H9 (cell line): ENCODE measurements at regions not wholly inside any gene's neighbourhood (a gene's known extent, or its start where the extent isn't known, plus 50 kb on each side); places are given as distances from the start of the nearest gene placed in this dataset.

ENCODE experiments used
- DNase-seq: peaks from one replicate; pipeline ENCODE4 v3.0.0-alpha.2; 2017
- H2AFZ ChIP-seq: one replicate; pipeline ENCODE4 v1.6.1; 2013; ENCODE audit warnings: mild to moderate bottlenecking, low read length, control low read depth, moderate library complexity
- H2AK5ac ChIP-seq: 2 replicates; pipeline ENCODE4 v1.6.1; 2013; ENCODE audit warnings: low read length, control low read depth, mixed read lengths; ENCODE audit not compliant: insufficient read length
- H2BK120ac ChIP-seq: one replicate; pipeline ENCODE4 v1.6.1; 2013; ENCODE audit warnings: low read depth, mild to moderate bottlenecking, low read length, control low read depth, inconsistent platforms; ENCODE audit not compliant: poor library complexity, severe bottlenecking
- H2BK12ac ChIP-seq: 2 replicates; pipeline ENCODE4 v1.6.1; 2013; ENCODE audit warnings: low read length, control low read depth, mixed read lengths, low read depth; ENCODE audit not compliant: insufficient read length
- H2BK15ac ChIP-seq: 2 replicates; pipeline ENCODE4 v1.6.1; 2013; ENCODE audit warnings: low read depth, low read length, control low read depth
- H2BK20ac ChIP-seq: one replicate; pipeline ENCODE4 v1.6.1; 2013; ENCODE audit warnings: low read depth, mild to moderate bottlenecking, low read length, control low read depth, inconsistent platforms; ENCODE audit not compliant: poor library complexity, severe bottlenecking
- H2BK5ac ChIP-seq: 2 replicates; pipeline ENCODE4 v1.6.1; 2013; ENCODE audit warnings: low read length, control low read depth, mixed read lengths; ENCODE audit not compliant: insufficient read length
- H3K14ac ChIP-seq: 2 replicates; pipeline ENCODE4 v1.6.1; 2013; ENCODE audit warnings: low read length, control low read depth; ENCODE audit not compliant: insufficient read depth
- H3K18ac ChIP-seq: 2 replicates; pipeline ENCODE4 v1.6.1; 2013; ENCODE audit warnings: low read depth, mild to moderate bottlenecking, mixed read lengths, low read length, control low read depth; ENCODE audit not compliant: insufficient read length
- H3K23ac ChIP-seq: 2 replicates; pipeline ENCODE4 v1.6.1; 2013; ENCODE audit warnings: low read length, control low read depth, mixed read lengths, low read depth; ENCODE audit not compliant: insufficient read length
- H3K23me2 ChIP-seq: 2 replicates; pipeline ENCODE4 v1.6.1; 2013; ENCODE audit warnings: low read depth, mild to moderate bottlenecking, mixed read lengths, low read length, control low read depth; ENCODE audit not compliant: insufficient read length, poor library complexity, severe bottlenecking
- H3K27ac ChIP-seq: 2 replicates; pipeline ENCODE4 v1.5.1; 2013; ENCODE audit warnings: low read length, control low read depth, mixed read lengths, low read depth; ENCODE audit not compliant: insufficient read length
- H3K27me3 ChIP-seq: 2 replicates; pipeline ENCODE4 v1.6.1; 2013; ENCODE audit warnings: low read length, control low read depth, inconsistent platforms; ENCODE audit not compliant: insufficient read depth
- H3K4ac ChIP-seq: 2 replicates; pipeline ENCODE4 v1.6.1; 2013; ENCODE audit warnings: low read depth, mild to moderate bottlenecking, control low read depth, inconsistent platforms, low read length, moderate library complexity
- H3K4me1 ChIP-seq: 2 replicates; pipeline ENCODE4 v1.6.1; 2013; ENCODE audit warnings: low read length, control low read depth, inconsistent platforms; ENCODE audit not compliant: insufficient read depth
- H3K4me2 ChIP-seq: 2 replicates; pipeline ENCODE4 v1.6.1; 2013; ENCODE audit warnings: low read length, control low read depth, mixed read lengths; ENCODE audit not compliant: insufficient read length, insufficient read depth
- H3K56ac ChIP-seq: 2 replicates; pipeline ENCODE4 v1.6.1; 2013; ENCODE audit warnings: low read depth, mild to moderate bottlenecking, mixed read lengths, low read length, control low read depth; ENCODE audit not compliant: insufficient read length
- H3K79me1 ChIP-seq: 2 replicates; pipeline ENCODE4 v1.6.1; 2013; ENCODE audit warnings: low read depth, mild to moderate bottlenecking, moderate library complexity, low read length, control low read depth, inconsistent platforms; ENCODE audit not compliant: insufficient read depth, poor library complexity, severe bottlenecking
- H3K79me2 ChIP-seq: 2 replicates; pipeline ENCODE4 v1.6.1; 2013; ENCODE audit warnings: low read length, control low read depth, inconsistent platforms; ENCODE audit not compliant: insufficient read depth
- H3K9ac ChIP-seq: 2 replicates; pipeline ENCODE4 v1.6.1; 2013; ENCODE audit warnings: low read length, control low read depth, mixed read lengths; ENCODE audit not compliant: insufficient read length; ENCODE audit errors: extremely low read depth
- H3K9me3 ChIP-seq: one replicate; pipeline ENCODE4 v1.6.1; 2013; ENCODE audit warnings: low read depth, low read length, inconsistent platforms; ENCODE audit not compliant: control insufficient read depth
- H3T11ph ChIP-seq: one replicate; pipeline ENCODE4 v1.6.1; 2013; ENCODE audit warnings: mild to moderate bottlenecking, low read length, control low read depth, inconsistent platforms
- H4K20me1 ChIP-seq: one replicate; pipeline ENCODE4 v1.6.1; 2013; ENCODE audit not compliant: control insufficient read depth, insufficient read length, insufficient read depth
- H4K5ac ChIP-seq: 2 replicates; pipeline ENCODE4 v1.6.1; 2013; ENCODE audit warnings: low read depth, mild to moderate bottlenecking, mixed read lengths, low read length, control low read depth; ENCODE audit not compliant: insufficient read length
- H4K8ac ChIP-seq: replicated peaks from 2 replicates; pipeline ENCODE4 v1.6.1; 2013; ENCODE audit warnings: low read length, control low read depth, mixed read lengths, low read depth; ENCODE audit not compliant: insufficient read length
- H4K91ac ChIP-seq: 2 replicates; pipeline ENCODE4 v1.6.1; 2013; ENCODE audit warnings: low read depth, mild to moderate bottlenecking, moderate library complexity, mixed read lengths, low read length, control low read depth; ENCODE audit not compliant: insufficient read length
- H3K27ac Mint-ChIP-seq, 3 experiments: 2 replicates in 2 of 3; 3 replicates in 1 of 3; pipeline ENCODE4 v1.8.0; 2020 to 2021; ENCODE audit warnings: mixed read lengths in 3 of 3, mild to moderate bottlenecking in 1 of 3, moderate library complexity in 1 of 3
- H3K27me3 Mint-ChIP-seq: 2 replicates; pipeline ENCODE4 v1.8.0; 2021; ENCODE audit warnings: low read depth, mild to moderate bottlenecking, moderate library complexity, mixed read lengths
- H3K36me3 Mint-ChIP-seq, 3 experiments: 2 replicates in 2 of 3; 3 replicates in 1 of 3; pipeline ENCODE4 v1.8.0; 2020 to 2021; ENCODE audit warnings: low read depth in 3 of 3, mixed read lengths in 3 of 3; ENCODE audit not compliant: insufficient read depth in 1 of 3
- H3K4me1 Mint-ChIP-seq, 2 experiments: 2 replicates each; pipeline ENCODE4 v1.8.0; 2020; ENCODE audit warnings: mixed read lengths in 2 of 2
- H3K4me3 Mint-ChIP-seq, 2 experiments: 2 replicates in 1 of 2; 3 replicates in 1 of 2; pipeline ENCODE4 v1.8.0; 2020 to 2021; ENCODE audit warnings: mild to moderate bottlenecking in 2 of 2, mixed read lengths in 2 of 2, moderate library complexity in 1 of 2
- H3K9me3 Mint-ChIP-seq, 2 experiments: 2 replicates in 1 of 2; 3 replicates in 1 of 2; pipeline ENCODE4 v1.8.0; 2020; ENCODE audit warnings: mild to moderate bottlenecking in 2 of 2, mixed read lengths in 2 of 2, moderate library complexity in 1 of 2
- WGBS: extraction: QIAGEN DNeasy Blood & Tissue Kit; methylation state at CpG from one replicate; pipeline ENCODE4 v1.1.7; 2013; ENCODE audit warnings: missing lambda C conversion rate, low lambda C conversion rate, mixed read lengths; ENCODE audit not compliant: insufficient read length; ENCODE audit errors: extremely low coverage; 5-methylcytosine and 5-hydroxymethylcytosine counted together
- TF ChIP-seq, protein P1 (sequence below): fragments of 200-600 bp; sonication (generic); conservative IDR thresholded peaks from 3 replicates; pipeline ENCODE4 v1.8.0; 2021; ENCODE audit warnings: antibody characterized with exemption, mild to moderate bottlenecking

DNA sequence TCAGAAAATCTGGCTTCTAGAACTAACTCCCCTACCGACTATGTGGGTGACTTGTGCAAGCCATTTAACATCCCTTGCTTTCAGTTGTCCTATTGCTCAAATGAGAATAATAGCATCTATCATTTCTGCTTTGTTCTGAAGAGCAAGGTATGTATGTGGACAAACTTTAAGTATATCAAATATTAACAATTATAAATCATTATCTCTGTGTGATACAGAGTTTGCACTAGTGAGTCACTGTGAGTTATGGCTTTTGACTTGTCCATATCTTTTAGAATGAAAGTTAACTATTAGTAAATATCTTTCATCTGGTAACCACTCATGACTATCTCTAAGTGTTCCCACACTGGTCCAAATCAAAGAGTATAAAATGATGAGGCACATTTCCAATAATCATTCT is 812.9 kb upstream of the ADGRL2 start:
- Mint-ChIP-seq H3K9me3 (no peaks in the 10 kb centered on the region; a peak in 1 of 5 replicates), H3K4me1 (peaks cover 10% of the 10 kb centered on the region in 2 experiments), H3K4me3 (no peak overlapping the region), H3K36me3 (no peaks in the 10 kb centered on the region), H3K27me3 (no peaks in the 10 kb centered on the region), H3K27ac (no peak overlapping the region)
- H3K4me1 ChIP-seq = no peaks in the 10 kb centered on the region; the same call in 1 of the 2 replicates
- no peak overlapping the region for H3K23ac ChIP-seq
- no peaks in the 10 kb centered on the region for H3K79me2 ChIP-seq
- no peak overlapping the region for H4K91ac ChIP-seq
- WGBS = no CpG with 5 or more reads among the region's 1 CpG
- no peaks in the 10 kb centered on the region for H3K79me1 ChIP-seq
- no peak overlapping the region for H2BK12ac ChIP-seq
- H2BK5ac ChIP-seq = no peak overlapping the region
- H3K56ac ChIP-seq = no peak overlapping the region
- no peak overlapping the region for H2BK120ac ChIP-seq
- H3T11ph ChIP-seq = no peak overlapping the region
- no peak overlapping the region for H3K27ac ChIP-seq
- H2BK20ac ChIP-seq = no peak overlapping the region
- DNase-seq = no peak
- no peak overlapping the region for H3K18ac ChIP-seq
- no peak overlapping the region for H2BK15ac ChIP-seq
- TF ChIP-seq, protein P1, sequence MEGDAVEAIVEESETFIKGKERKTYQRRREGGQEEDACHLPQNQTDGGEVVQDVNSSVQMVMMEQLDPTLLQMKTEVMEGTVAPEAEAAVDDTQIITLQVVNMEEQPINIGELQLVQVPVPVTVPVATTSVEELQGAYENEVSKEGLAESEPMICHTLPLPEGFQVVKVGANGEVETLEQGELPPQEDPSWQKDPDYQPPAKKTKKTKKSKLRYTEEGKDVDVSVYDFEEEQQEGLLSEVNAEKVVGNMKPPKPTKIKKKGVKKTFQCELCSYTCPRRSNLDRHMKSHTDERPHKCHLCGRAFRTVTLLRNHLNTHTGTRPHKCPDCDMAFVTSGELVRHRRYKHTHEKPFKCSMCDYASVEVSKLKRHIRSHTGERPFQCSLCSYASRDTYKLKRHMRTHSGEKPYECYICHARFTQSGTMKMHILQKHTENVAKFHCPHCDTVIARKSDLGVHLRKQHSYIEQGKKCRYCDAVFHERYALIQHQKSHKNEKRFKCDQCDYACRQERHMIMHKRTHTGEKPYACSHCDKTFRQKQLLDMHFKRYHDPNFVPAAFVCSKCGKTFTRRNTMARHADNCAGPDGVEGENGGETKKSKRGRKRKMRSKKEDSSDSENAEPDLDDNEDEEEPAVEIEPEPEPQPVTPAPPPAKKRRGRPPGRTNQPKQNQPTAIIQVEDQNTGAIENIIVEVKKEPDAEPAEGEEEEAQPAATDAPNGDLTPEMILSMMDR = no peak
- no peaks in the 10 kb centered on the region for H3K9me3 ChIP-seq
- H4K8ac ChIP-seq = no peak overlapping the region
- H3K27me3 ChIP-seq = no peaks in the 10 kb centered on the region
- H3K14ac ChIP-seq = no peak overlapping the region
- H2AFZ ChIP-seq = no peak overlapping the region
- no peaks in the 10 kb centered on the region for H3K23me2 ChIP-seq
- H4K5ac ChIP-seq = no peak overlapping the region
- no peak overlapping the region for H3K4ac ChIP-seq
- H2AK5ac ChIP-seq = no peak overlapping the region
- no peak overlapping the region for H3K9ac ChIP-seq
- no peak overlapping the region for H3K4me2 ChIP-seq
- H4K20me1 ChIP-seq = no peaks in the 10 kb centered on the region
